Keratinocyte (primary cell): ENCODE measurements at regions not wholly inside any gene's neighbourhood (a gene's known extent, or its start where the extent isn't known, plus 50 kb on each side); places are given as distances from the start of the nearest gene placed in this dataset.

Experiments
- EZH2 ChIP-seq: IDR thresholded peaks from one replicate; pipeline ENCODE4 v1.6.1; 2012; ENCODE audit warnings: inconsistent platforms, mild to moderate bottlenecking, low read length, moderate library complexity
- TF ChIP-seq, protein P1 (sequence below), 3 experiments: IDR thresholded peaks in 1 of 3; conservative IDR thresholded peaks in 1 of 3; optimal IDR thresholded peaks in 1 of 3; 2 replicates in 2 of 3; 3 replicates in 1 of 3; pipeline versions ENCODE3 to v1.5.1; 2011; ENCODE audit warnings: low read length in 3 of 3, mild to moderate bottlenecking in 3 of 3, moderate library complexity in 2 of 3, control low read depth in 1 of 3, inconsistent platforms in 1 of 3; ENCODE audit not compliant: insufficient read depth in 2 of 3; ENCODE audit errors: extremely low read depth in 1 of 3

GRCh38 chr2:77608510-77608909 is 86.3 kb upstream of the LRRTM4 start:
- no peak for TF ChIP-seq EZH2
- TF ChIP-seq, protein P1, sequence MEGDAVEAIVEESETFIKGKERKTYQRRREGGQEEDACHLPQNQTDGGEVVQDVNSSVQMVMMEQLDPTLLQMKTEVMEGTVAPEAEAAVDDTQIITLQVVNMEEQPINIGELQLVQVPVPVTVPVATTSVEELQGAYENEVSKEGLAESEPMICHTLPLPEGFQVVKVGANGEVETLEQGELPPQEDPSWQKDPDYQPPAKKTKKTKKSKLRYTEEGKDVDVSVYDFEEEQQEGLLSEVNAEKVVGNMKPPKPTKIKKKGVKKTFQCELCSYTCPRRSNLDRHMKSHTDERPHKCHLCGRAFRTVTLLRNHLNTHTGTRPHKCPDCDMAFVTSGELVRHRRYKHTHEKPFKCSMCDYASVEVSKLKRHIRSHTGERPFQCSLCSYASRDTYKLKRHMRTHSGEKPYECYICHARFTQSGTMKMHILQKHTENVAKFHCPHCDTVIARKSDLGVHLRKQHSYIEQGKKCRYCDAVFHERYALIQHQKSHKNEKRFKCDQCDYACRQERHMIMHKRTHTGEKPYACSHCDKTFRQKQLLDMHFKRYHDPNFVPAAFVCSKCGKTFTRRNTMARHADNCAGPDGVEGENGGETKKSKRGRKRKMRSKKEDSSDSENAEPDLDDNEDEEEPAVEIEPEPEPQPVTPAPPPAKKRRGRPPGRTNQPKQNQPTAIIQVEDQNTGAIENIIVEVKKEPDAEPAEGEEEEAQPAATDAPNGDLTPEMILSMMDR (optimal IDR thresholded peaks at IDR 0.05 in 1 of 3, IDR thresholded peaks at IDR 0.05 in 1 of 3, conservative IDR thresholded peaks at IDR 0.05 in 1 of 3; ENCODE audit: extremely low read depth in 1 of 3, insufficient read depth in 2 of 3, low read length in 3 of 3): no peak
